SH-SY5Y (cell line): ENCODE measurements at regions not wholly inside any gene's neighbourhood (a gene's known extent, or its start where the extent isn't known, plus 50 kb on each side); places are given as distances from the start of the nearest gene placed in this dataset.

Source experiments
- GATA2 ChIP-seq: IDR thresholded peaks from 2 replicates; pipeline ENCODE4 v1.6.1; 2011; ENCODE audit warnings: mild to moderate bottlenecking, low read depth, low read length
- GATA3 ChIP-seq: IDR thresholded peaks from 2 replicates; pipeline ENCODE4 v1.6.1; 2011; ENCODE audit warnings: low read depth, mild to moderate bottlenecking, low read length, moderate library complexity

GRCh38 chr2:17086990-17087389 is 421.4 kb upstream of the CYRIA start:
- TF ChIP-seq GATA2 = peak; percentile 64
- peak; percentile 47; the same call in 1 of the 2 replicates for TF ChIP-seq GATA3
